ENCODE measurements at regions not wholly inside any gene's neighbourhood (a gene's known extent, or its start where the extent isn't known, plus 50 kb on each side); places are given as distances from the start of the nearest gene placed in this dataset.
"Not testable (repeated sequence)": the region's sequence is repeated elsewhere in the genome, so short reads cannot be mapped to it uniquely, and the experiment has no call there.

DNA sequence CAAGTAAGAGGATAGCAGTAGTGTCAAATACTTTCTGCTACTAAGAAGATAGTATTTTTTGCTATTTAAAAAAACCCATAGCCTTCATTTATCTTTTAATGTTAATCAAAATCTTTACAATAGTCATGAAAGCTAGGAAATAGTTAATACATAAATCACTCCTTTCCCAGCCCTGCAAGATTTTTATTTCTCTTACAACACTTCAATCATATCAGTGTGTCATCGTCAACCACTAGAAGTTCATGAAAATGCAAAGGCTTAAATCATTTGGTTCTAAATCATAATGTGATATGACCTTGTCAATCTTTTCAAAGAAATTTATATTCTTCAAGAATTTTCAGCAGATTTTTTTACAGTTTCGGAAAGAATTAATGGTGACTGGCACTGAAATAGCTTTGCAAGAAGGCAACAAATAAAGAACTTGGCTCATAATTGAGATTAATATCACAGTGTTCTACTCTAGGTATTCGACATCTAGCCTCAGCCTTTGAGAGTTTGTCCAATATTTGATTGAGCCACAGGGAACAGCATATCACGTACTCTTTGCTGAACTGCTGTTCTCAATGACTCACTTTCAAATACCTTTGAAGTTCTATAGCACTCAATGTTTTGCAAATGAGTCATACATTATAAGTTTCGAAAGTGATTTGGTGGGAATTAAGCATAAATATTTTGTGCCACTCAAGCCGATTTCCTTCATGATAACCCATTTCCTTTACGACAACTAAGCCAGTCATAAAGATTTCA lies 384.0 kb upstream of the FOXG1 start:
- Mint-ChIP-seq H3K27me3 (ENCODE audit: unreplicated experiment) (no peaks in the 10 kb centered on the region), H3K27ac (ENCODE audit: unreplicated experiment) (no peak overlapping the region), H3K36me3 (ENCODE audit: unreplicated experiment) (no peaks in the 10 kb centered on the region), H3K9me3 (ENCODE audit: unreplicated experiment) (no peaks in the 10 kb centered on the region), H3K4me1 (ENCODE audit: unreplicated experiment) (peaks cover 17% of the 10 kb centered on the region), H3K4me3 (ENCODE audit: unreplicated experiment) (no peak overlapping the region)
- DNase-seq (ENCODE audit: extremely low spot score, unreplicated experiment): no peak
- TF ChIP-seq, protein P1, sequence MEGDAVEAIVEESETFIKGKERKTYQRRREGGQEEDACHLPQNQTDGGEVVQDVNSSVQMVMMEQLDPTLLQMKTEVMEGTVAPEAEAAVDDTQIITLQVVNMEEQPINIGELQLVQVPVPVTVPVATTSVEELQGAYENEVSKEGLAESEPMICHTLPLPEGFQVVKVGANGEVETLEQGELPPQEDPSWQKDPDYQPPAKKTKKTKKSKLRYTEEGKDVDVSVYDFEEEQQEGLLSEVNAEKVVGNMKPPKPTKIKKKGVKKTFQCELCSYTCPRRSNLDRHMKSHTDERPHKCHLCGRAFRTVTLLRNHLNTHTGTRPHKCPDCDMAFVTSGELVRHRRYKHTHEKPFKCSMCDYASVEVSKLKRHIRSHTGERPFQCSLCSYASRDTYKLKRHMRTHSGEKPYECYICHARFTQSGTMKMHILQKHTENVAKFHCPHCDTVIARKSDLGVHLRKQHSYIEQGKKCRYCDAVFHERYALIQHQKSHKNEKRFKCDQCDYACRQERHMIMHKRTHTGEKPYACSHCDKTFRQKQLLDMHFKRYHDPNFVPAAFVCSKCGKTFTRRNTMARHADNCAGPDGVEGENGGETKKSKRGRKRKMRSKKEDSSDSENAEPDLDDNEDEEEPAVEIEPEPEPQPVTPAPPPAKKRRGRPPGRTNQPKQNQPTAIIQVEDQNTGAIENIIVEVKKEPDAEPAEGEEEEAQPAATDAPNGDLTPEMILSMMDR (IDR thresholded peaks at IDR 0.05): no peak

DNA sequence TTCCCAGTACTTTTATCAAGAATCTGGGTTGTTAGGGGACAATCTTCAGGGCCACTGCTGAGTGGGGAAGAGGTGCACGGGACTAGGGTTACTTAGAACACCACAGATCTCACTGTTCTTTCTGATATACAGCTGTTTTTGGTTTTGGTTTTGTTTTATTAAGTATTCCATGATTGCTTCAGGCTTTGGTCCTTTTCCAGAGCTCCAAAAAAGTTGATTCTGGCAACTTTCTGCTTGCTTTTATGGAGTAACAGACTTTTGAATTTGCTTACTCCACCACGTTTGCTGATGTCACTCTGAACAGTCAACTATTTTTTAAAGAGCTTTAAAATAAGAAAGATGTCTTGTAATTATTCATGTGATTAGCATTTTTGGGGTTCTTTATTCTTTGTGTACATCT lies 368.1 kb upstream of the FOXG1 start:
- no peak for DNase-seq (ENCODE audit: extremely low spot score, unreplicated experiment)
- Mint-ChIP-seq H3K4me3 (ENCODE audit: unreplicated experiment) (no peak overlapping the region), H3K36me3 (ENCODE audit: unreplicated experiment) (no peaks in the 10 kb centered on the region), H3K4me1 (ENCODE audit: unreplicated experiment) (no peaks in the 10 kb centered on the region), H3K27ac (ENCODE audit: unreplicated experiment) (no peak overlapping the region), H3K27me3 (ENCODE audit: unreplicated experiment) (peaks cover 4% of the 10 kb centered on the region), H3K9me3 (ENCODE audit: unreplicated experiment) (peaks cover 6% of the 10 kb centered on the region)
- TF ChIP-seq, protein P1 (IDR thresholded peaks at IDR 0.05): no peak

- H3K9me3 Mint-ChIP-seq (ENCODE audit: unreplicated experiment); H3K27ac Mint-ChIP-seq (ENCODE audit: unreplicated experiment); H3K36me3 Mint-ChIP-seq (ENCODE audit: unreplicated experiment); H3K27me3 Mint-ChIP-seq (ENCODE audit: unreplicated experiment); H3K4me1 Mint-ChIP-seq (ENCODE audit: unreplicated experiment); DNase-seq (ENCODE audit: extremely low spot score, unreplicated experiment); H3K4me3 Mint-ChIP-seq (ENCODE audit: unreplicated experiment): not testable (repeated sequence)
Measured at GRCh38 chr14:28401705-28402104, 364.9 kb upstream of the FOXG1 start.

DNA sequence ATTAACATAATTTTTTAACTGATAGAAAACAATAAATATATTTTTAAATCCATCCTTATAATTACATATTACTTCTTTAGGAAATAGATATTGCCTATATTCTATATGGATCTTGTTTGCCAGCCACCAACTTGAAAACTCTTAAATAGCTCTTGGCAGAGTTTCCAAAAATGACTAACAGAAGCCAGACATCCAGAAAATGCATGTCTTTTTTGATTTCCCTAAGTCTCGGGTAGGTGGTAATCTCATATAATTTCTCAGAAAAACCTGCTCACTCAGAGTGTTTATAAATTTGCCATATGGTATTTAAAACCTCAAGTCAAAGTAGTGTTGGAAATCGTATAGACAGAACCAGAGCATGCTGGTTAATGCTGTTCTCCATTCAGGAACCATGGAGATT lies 360.4 kb upstream of the FOXG1 start:
- no peak overlapping the region for H3K27ac Mint-ChIP-seq (ENCODE audit: unreplicated experiment)
- H3K27me3 Mint-ChIP-seq (ENCODE audit: unreplicated experiment): peaks cover 7% of the 10 kb centered on the region
- DNase-seq (ENCODE audit: extremely low spot score, unreplicated experiment): no peak
- TF ChIP-seq, protein P1 (IDR thresholded peaks at IDR 0.05): no peak
- no peaks in the 10 kb centered on the region for H3K36me3 Mint-ChIP-seq (ENCODE audit: unreplicated experiment)
- peaks cover 1% of the 10 kb centered on the region for H3K4me1 Mint-ChIP-seq (ENCODE audit: unreplicated experiment)
- no peak overlapping the region for H3K4me3 Mint-ChIP-seq (ENCODE audit: unreplicated experiment)
- H3K9me3 Mint-ChIP-seq (ENCODE audit: unreplicated experiment): no peaks in the 10 kb centered on the region

DNA sequence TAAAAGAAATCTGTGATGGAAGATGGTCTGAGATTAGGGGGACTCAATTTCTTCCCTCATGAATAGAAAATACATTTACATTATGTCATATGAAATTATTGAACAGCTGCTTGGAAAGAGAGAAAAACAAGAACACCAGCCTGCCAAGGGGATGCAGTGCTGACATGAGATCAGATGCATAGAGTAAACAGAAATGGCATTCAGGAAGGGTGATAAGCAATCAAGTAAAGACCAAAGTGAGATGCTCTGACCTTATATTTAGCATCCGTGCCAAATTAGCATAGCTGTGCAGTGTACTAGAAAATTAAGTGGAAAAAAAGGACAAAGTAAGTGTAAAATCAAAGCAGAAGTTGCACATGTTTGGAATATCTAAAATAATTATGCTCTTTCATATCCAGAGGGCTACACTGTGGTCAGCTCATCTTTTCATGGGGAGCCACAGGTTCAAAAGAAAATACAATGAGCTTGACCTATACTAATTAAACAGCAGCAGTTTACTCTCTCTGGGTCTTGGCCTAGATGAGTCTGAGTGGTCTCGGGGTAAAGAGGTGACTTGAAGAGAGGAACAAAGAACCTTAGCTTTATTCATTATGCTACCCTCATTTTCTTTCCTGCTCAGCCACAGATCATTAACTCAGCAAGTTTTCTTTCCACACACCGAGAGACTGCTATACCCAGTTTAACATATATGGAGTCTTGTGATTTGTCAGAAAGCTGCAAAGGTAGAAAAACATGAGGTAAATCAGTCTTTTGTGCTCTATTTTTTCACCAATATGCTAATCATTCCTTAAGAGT lies 359.4 kb upstream of the FOXG1 start:
- H3K27ac Mint-ChIP-seq (ENCODE audit: unreplicated experiment): no peak overlapping the region
- H3K4me1 Mint-ChIP-seq (ENCODE audit: unreplicated experiment): peaks cover 1% of the 10 kb centered on the region
- H3K4me3 Mint-ChIP-seq (ENCODE audit: unreplicated experiment): no peak overlapping the region
- no peaks in the 10 kb centered on the region for H3K36me3 Mint-ChIP-seq (ENCODE audit: unreplicated experiment)
- H3K27me3 Mint-ChIP-seq (ENCODE audit: unreplicated experiment): peaks cover 7% of the 10 kb centered on the region
- H3K9me3 Mint-ChIP-seq (ENCODE audit: unreplicated experiment): no peaks in the 10 kb centered on the region
- TF ChIP-seq, protein P1 (IDR thresholded peaks at IDR 0.05): no peak
- no peak for DNase-seq (ENCODE audit: extremely low spot score, unreplicated experiment)

Measured in osteocyte (in vitro differentiated cells).